Cardiac septum (tissue), 1 donor: ENCODE measurements at regions not wholly inside any gene's neighbourhood (a gene's known extent, or its start where the extent isn't known, plus 50 kb on each side); places are given as distances from the start of the nearest gene placed in this dataset.
"Not testable (repeated sequence)": the region's sequence is repeated elsewhere in the genome, so short reads cannot be mapped to it uniquely, and the experiment has no call there.

Source experiments
- DNase-seq: peaks from one replicate; pipeline ENCODE4 v3.0.0-alpha.2; 2020; ENCODE audit warnings: low spot score
- intact Hi-C: fragments of 100-400 bp; cut with DNase I; formaldehyde crosslinking; loops from one replicate; pipeline ENCODE4 v1.14.0; 2022
- donor health status: DM: no; HTN: no; CAD: no.

DNA sequence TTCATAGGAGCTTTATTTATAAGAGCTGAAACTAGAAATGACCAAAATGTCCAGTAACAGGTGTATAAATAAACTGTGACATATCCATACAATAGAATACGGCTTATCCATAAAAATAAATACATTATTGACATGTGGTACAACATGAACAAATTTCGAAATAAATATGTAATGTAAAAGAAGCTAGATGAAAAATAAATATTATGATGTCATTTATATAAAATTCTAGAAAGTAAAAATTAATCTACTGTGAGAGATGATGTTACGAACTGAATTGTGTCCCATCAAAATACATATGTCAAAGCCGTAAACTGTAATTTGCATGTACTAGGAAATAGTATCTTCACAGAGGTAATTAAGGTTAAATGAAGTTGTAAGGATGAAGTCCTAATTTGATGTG, 1104.9 kb downstream of the NSUN3 start:
- DNase-seq = no peak
- intact Hi-C loops = no loop called here

GRCh38 chr3:95168526-95168925, 1105.7 kb downstream of the NSUN3 start:
- intact Hi-C loops = no loop called here
- DNase-seq = no peak

DNA sequence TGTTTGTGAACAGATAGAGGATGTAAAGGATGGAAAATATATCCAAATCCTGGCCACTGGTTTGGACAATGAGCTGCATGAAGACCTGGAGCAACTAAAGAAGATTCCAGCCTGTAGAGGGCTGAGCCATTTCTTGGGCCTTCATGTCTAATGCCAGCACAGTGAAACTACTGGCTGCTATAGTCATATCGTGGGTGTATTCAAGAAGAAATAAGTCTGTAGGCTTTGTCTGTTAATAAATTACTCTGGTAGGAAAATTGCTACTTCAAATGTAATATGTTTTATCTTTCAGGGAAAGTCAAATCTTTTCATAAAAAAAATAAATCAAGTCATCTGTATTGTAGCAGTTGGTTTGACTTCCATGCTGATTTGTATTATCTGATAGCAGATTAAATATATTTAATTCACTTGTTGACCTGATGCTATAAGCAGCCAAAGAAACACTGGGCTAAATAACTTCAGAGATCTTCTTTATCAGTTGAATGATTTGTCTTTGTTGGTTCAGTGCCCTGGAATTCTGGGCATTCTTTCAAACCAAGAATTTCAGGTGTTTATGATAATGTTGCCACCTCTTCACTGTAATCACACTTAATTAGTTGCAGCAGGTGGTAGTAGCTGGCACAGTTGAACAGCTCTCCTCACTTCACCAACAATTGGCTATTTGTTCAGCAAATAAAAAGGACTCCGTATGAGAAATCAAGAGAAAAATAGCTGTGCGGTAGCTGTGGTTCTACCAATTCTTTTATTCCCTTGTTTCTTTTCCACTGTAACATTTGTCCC, 1109.5 kb downstream of the NSUN3 start:
- intact Hi-C loops = no loop called here
- no peak for DNase-seq

GRCh38 chr3:95177096-95177495, 1114.2 kb downstream of the NSUN3 start:
- intact Hi-C loops = no loop called here
- no peak for DNase-seq

DNA sequence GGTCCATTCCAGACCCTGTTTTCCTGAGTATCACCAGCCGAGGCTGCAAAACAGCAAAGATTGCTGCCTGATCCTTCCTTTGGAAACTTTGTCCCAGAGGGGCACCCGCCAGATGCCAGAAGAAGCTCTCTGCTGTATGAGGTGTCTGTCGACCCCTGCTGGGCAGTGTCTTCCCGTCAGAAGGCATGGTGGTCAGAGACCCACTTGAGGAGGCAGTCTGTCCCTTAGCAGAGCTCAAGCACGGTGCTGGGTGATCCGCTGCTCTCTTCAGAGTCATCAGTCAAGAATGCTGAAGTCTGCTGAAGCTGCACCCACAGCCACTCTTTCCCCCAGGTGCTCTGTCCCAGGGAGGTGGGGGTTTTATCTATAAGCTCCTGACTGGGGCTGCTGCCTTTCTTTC, 1121.2 kb downstream of the NSUN3 start:
- no peak for DNase-seq
- intact Hi-C loops = no loop called here

GRCh38 chr3:95189348-95189747, 1126.5 kb downstream of the NSUN3 start:
- no peak for DNase-seq
- intact Hi-C loops = no loop called here

GRCh38 chr3:95197661-95198060, 1134.8 kb downstream of the NSUN3 start:
- no peak for DNase-seq
- intact Hi-C loops = no loop called here

- DNase-seq = no peak
- intact Hi-C loops = no loop called here
Measured at GRCh38 chr3:95200384-95200783, 1137.5 kb downstream of the NSUN3 start.

- DNase-seq = no peak
- intact Hi-C loops = no loop called here
Measured at GRCh38 chr3:95210878-95211277, 1148.0 kb downstream of the NSUN3 start.

DNA sequence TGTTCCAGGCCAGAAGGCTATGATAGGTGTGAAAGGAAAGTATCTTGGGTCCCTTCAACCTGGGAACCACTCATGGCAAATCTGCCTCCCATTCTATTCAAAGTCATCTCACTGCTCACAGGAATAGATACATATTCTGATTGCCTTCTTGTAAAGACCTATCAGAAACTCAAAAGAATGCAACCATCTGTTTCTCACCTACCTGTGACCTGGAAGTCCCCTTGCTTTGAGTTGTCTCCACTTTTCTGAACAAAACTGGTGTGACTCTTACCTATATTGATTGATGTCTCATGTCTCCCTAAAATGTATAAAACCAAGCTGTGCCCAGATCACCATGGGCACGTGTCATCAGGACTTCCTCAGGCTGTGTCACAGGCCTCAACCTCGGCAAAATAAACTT, 1149.3 kb downstream of the NSUN3 start:
- intact Hi-C loops = no loop called here
- DNase-seq = no peak

DNA sequence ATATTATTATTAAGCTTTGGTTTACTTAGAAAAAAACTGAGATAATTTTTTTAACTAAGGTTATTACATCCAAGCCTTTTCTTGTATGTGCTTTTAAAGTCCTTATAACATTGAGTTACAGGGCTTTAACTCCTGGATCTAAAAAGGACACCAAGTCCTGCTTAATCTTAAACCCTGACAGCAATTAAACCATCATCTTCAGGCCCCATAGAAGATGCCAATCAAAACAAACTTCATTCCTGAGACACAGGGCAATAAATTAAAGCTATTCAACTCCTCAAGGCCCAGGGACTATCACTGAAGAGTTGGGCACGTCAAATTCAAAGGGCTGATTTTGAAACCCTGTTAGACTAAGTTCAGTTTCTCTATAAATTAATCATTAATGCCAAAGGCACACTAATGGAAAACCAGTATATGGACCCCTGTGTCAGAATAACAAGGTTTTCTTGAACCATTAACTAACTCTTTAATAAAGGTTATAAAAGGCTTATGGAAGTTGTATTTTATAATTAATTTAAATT, 1152.6 kb downstream of the NSUN3 start:
- DNase-seq = no peak
- intact Hi-C loops = no loop called here

GRCh38 chr3:95217661-95218060, 1154.8 kb downstream of the NSUN3 start:
- DNase-seq = no peak
- intact Hi-C loops = no loop called here

DNA sequence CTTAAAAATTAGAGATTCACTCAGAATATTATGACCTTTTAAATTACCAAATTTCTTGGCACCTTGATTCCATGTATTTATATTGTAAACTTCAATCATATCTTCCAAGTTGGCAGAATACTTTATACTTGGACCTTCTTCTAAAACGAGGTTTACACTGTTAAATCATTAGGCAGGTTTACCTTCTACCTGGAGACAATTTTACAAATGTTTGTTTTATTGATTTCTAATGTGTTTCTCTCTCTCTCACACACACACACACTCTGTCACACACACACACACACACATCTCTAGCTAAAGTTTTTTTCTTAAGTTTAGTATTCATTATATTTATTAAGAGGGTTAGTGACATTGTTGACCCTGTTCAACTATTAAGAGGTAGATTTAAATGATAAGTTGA, 1155.6 kb downstream of the NSUN3 start:
- DNase-seq = no peak

GRCh38 chr3:95226437-95226836, 1163.6 kb downstream of the NSUN3 start:
- DNase-seq = no peak
- intact Hi-C loops = no loop called here

More for the DNA sequence above, 1155.6 kb downstream of the NSUN3 start:
- intact Hi-C loops = no loop called here

GRCh38 chr3:95227092-95227491, 1164.2 kb downstream of the NSUN3 start:
- intact Hi-C loops = no loop called here
- no peak for DNase-seq

DNA sequence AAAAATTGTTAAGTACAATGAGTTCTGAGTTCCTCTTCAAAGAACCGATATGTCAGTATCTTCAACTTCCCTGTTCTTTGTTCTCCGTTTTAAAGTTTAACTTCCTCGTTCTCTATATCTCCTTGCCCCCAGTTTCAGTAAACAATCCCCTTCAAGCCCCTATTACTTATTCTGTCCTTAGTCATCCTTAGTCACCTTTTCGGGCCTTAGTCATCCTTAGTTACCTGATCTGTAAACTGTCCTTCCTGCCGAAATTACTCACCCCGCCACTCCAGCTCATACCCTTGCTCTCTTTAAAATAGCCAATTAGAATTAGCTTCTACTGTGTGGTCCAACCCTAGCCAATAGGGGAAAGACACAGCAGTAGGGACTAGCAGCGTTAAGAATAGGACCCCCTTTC, 1165.6 kb downstream of the NSUN3 start:
- intact Hi-C loops = no loop called here
- no peak for DNase-seq

GRCh38 chr3:95235916-95236315, 1173.1 kb downstream of the NSUN3 start:
- intact Hi-C loops = no loop called here
- DNase-seq = no peak

GRCh38 chr3:95237783-95238182, 1174.9 kb downstream of the NSUN3 start:
- intact Hi-C loops = no loop called here
- no peak for DNase-seq

DNA sequence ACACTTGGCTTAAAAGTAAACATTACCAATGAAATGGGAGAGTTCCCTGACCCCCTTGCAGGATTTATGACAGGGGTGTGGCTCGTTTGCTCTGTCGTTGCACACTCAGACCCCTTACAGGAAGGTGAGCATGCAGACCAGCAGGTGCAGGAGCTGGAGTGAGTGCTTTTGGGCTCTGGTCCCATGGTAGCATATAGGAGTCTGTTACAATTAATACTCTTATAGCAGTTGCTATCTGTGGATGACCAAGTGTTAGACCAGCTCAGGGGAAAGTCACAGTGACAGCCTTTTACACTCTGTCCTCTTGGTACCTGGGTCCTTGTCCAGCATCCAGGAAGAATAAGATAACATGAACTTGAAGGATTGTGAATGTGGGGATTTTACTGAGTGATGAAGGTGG, 1177.5 kb downstream of the NSUN3 start:
- intact Hi-C loops = no loop called here
- no peak for DNase-seq

DNA sequence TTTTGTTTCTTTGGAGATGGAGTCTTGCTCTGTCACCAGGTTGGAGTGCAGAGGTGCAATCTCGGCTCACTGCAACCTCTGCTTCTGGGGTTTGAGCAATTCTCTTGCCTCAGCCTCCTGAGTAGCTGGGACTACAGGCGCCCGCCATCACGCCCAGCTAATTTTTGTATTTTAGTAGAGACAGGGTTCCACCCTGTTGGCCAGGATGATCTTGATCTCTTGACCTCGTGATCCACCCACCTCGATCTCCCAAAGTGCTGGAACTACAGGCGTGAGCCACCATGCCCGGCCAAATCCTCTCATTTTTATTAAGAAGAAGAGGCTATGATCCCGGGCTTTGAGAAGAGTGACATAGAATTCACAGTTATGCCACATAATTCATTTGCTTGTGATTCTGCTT, 1178.4 kb downstream of the NSUN3 start:
- intact Hi-C loops, DNase-seq: not testable (repeated sequence)

- DNase-seq = no peak
- intact Hi-C loops = no loop called here
Measured at GRCh38 chr3:95246413-95246812, 1183.6 kb downstream of the NSUN3 start.

GRCh38 chr3:95254061-95254460, 1191.2 kb downstream of the NSUN3 start:
- DNase-seq = no peak
- intact Hi-C loops = no loop called here
